ENCODE measurements at regions not wholly inside any gene's neighbourhood (a gene's known extent, or its start where the extent isn't known, plus 50 kb on each side); places are given as distances from the start of the nearest gene placed in this dataset.

DNA sequence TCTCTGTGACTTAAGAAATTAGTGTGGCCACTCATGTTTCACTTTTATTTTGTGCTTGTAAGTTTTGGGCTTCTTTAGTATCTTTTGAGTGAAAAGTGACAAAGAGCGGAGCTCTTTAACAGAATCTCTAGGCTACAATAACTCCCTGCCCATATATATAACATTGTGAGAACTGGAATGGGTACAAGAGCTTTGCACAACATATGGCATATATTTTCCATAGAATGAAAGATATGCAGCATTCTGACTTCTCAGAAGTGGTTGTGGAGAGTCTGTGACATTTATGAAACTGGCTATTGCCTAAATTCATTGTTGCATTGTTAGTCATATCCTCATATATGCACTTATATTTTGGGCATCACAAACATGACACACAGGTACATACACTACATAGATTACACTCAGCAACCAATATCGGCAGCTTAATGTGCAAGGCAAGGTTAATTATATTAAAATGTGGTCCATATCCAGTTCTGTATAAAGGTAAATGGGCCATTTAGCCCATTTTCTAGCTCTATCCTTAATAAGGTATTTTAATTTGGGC lies 1148.2 kb downstream of the FAM181B start:
- H3K4me1 Mint-ChIP-seq (ENCODE audit: low read depth), result no peaks in the 10 kb centered on the region
- peaks cover 5% of the 10 kb centered on the region for H3K9me3 Mint-ChIP-seq (ENCODE audit: low read depth)
- H3K36me3 Mint-ChIP-seq (ENCODE audit: insufficient read depth), result no peaks in the 10 kb centered on the region
- no peak overlapping the region for H3K4me3 Mint-ChIP-seq (ENCODE audit: low read depth)
- no peaks in the 10 kb centered on the region for H3K27me3 Mint-ChIP-seq
- TF ChIP-seq CTCF (IDR thresholded peaks at IDR 0.05; ENCODE audit: unreplicated experiment), result no peak
- H3K27ac Mint-ChIP-seq, result no peak overlapping the region
- no peak for DNase-seq (ENCODE audit: low spot score, unreplicated experiment)

DNA sequence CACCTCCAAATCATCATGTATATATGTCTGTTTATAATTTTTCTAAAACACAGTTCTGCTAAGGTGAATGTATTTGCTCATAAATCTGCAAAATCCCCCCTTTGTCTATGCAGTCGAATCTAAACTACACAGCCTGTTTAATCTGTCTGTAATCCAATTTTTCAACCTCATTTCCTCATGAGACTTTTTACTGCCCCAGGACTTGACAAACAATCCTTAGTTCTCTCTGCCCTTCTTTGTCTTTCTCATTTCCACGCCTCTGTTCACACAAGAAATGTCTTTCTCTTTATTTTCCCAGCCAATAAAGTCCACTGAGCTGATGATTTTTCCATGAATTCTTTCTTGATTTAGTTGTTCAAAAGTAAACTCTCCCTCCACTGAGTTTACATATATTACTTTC lies 1154.3 kb downstream of the FAM181B start:
- Mint-ChIP-seq H3K4me3 (ENCODE audit: low read depth) (no peak overlapping the region), H3K36me3 (ENCODE audit: insufficient read depth) (no peaks in the 10 kb centered on the region), H3K9me3 (ENCODE audit: low read depth) (no peaks in the 10 kb centered on the region), H3K27ac (no peak overlapping the region), H3K27me3 (no peaks in the 10 kb centered on the region), H3K4me1 (ENCODE audit: low read depth) (peaks cover 13% of the 10 kb centered on the region)
- DNase-seq (ENCODE audit: low spot score, unreplicated experiment), result no peak
- TF ChIP-seq CTCF (IDR thresholded peaks at IDR 0.05; ENCODE audit: unreplicated experiment), result no peak

- Mint-ChIP-seq H3K27ac (no peak overlapping the region), H3K27me3 (no peaks in the 10 kb centered on the region), H3K9me3 (ENCODE audit: low read depth) (no peaks in the 10 kb centered on the region), H3K4me3 (ENCODE audit: low read depth) (no peak overlapping the region), H3K36me3 (ENCODE audit: insufficient read depth) (no peaks in the 10 kb centered on the region), H3K4me1 (ENCODE audit: low read depth) (peaks cover 13% of the 10 kb centered on the region)
- DNase-seq (ENCODE audit: low spot score, unreplicated experiment), result no peak
- TF ChIP-seq CTCF (IDR thresholded peaks at IDR 0.05; ENCODE audit: unreplicated experiment), result no peak
These were observed 1155.1 kb downstream of the FAM181B start for GRCh38 chr11:81578571-81578970.

GRCh38 chr11:81574301-81574700 lies 1159.4 kb downstream of the FAM181B start:
- no peak overlapping the region for H3K27ac Mint-ChIP-seq
- H3K27me3 Mint-ChIP-seq, result no peaks in the 10 kb centered on the region
- no peak for DNase-seq (ENCODE audit: low spot score, unreplicated experiment)

DNA sequence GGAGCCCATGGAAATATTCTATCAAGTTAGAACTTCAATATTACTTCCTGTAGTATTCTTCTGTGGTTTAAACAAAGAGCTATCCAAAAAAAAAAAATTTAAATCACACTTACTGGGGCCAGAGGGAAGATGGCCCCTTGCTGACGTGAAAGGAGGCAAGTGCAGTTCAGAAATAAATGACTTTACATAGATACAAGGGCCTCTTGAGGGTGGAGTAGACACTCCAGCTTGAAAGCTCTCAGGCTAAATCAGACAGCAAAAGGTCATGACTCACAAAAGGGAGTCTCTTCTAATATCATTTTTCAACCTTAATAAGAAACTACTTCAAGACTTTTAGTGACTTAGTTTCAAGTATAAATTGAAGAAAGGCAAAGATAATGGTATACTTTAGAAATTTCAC lies 1160.3 kb downstream of the FAM181B start:
- TF ChIP-seq CTCF (IDR thresholded peaks at IDR 0.05; ENCODE audit: unreplicated experiment), result no peak
- no peak overlapping the region for H3K27ac Mint-ChIP-seq
- H3K36me3 Mint-ChIP-seq (ENCODE audit: insufficient read depth), result no peaks in the 10 kb centered on the region
- H3K4me3 Mint-ChIP-seq (ENCODE audit: low read depth), result no peak overlapping the region
- H3K27me3 Mint-ChIP-seq, result no peaks in the 10 kb centered on the region
- peaks cover 13% of the 10 kb centered on the region for H3K4me1 Mint-ChIP-seq (ENCODE audit: low read depth)
- DNase-seq (ENCODE audit: low spot score, unreplicated experiment), result no peak
- no peaks in the 10 kb centered on the region for H3K9me3 Mint-ChIP-seq (ENCODE audit: low read depth)

More at GRCh38 chr11:81574301-81574700, 1159.4 kb downstream of the FAM181B start:
- peaks cover 13% of the 10 kb centered on the region for H3K4me1 Mint-ChIP-seq (ENCODE audit: low read depth)
- H3K4me3 Mint-ChIP-seq (ENCODE audit: low read depth), result no peak overlapping the region
- no peaks in the 10 kb centered on the region for H3K9me3 Mint-ChIP-seq (ENCODE audit: low read depth)
- no peaks in the 10 kb centered on the region for H3K36me3 Mint-ChIP-seq (ENCODE audit: insufficient read depth)
- no peak for TF ChIP-seq CTCF (IDR thresholded peaks at IDR 0.05; ENCODE audit: unreplicated experiment)

Measured in progenitor cell of endocrine pancreas (in vitro differentiated cells).